Osteoblast (primary cell): ENCODE measurements at regions not wholly inside any gene's neighbourhood (a gene's known extent, or its start where the extent isn't known, plus 50 kb on each side); places are given as distances from the start of the nearest gene placed in this dataset.

Experiments used
- DNase-seq: peaks from one replicate; pipeline ENCODE4 v3.0.0; 2011; ENCODE audit warnings: low spot score, mixed read lengths; ENCODE audit not compliant: insufficient read length; ENCODE audit errors: missing footprints
- H2AFZ ChIP-seq: 2 replicates; pipeline ENCODE4 v1.6.0; 2011; ENCODE audit warnings: mild to moderate bottlenecking, low read length
- H3K27ac ChIP-seq: 2 replicates; pipeline ENCODE4 v1.5.1; 2011; ENCODE audit warnings: mild to moderate bottlenecking, low read depth, low read length, moderate library complexity
- H3K27me3 ChIP-seq: 2 replicates; pipeline ENCODE4 v1.6.0; 2012; ENCODE audit warnings: mild to moderate bottlenecking, control low read depth, inconsistent platforms, low read length, moderate library complexity; ENCODE audit not compliant: insufficient read depth
- H3K36me3 ChIP-seq: 2 replicates; pipeline ENCODE4 v1.5.1; 2011; ENCODE audit warnings: mild to moderate bottlenecking, low read length, control low read depth, moderate library complexity; ENCODE audit not compliant: insufficient read depth
- H3K4me1 ChIP-seq: 2 replicates; pipeline ENCODE4 v1.5.1; 2011; ENCODE audit warnings: mild to moderate bottlenecking, low read length, control low read depth, moderate library complexity; ENCODE audit not compliant: insufficient read depth
- H3K4me2 ChIP-seq: 2 replicates; pipeline ENCODE4 v1.6.0; 2011; ENCODE audit warnings: mild to moderate bottlenecking, low read length; ENCODE audit not compliant: insufficient read depth
- H3K4me3 ChIP-seq: fragments of 200-600 bp; sonication (generic); 3 replicates; pipeline ENCODE4 v1.5.1; 2012; ENCODE audit warnings: mild to moderate bottlenecking, low read length, inconsistent platforms; ENCODE audit not compliant: insufficient read depth
- H3K79me2 ChIP-seq: 2 replicates; pipeline ENCODE4 v1.6.0; 2012; ENCODE audit warnings: mild to moderate bottlenecking, low read length, control low read depth, inconsistent platforms; ENCODE audit not compliant: insufficient read depth
- H3K9me3 ChIP-seq: 2 replicates; pipeline ENCODE4 v1.5.1; 2011; ENCODE audit warnings: low read depth, low read length, control low read depth
- H4K20me1 ChIP-seq: 2 replicates; pipeline ENCODE4 v1.6.0; 2012; ENCODE audit warnings: mild to moderate bottlenecking, low read length, control low read depth; ENCODE audit not compliant: insufficient read depth
- CTCF ChIP-seq: IDR thresholded peaks from 2 replicates; pipeline ENCODE4 v1.5.1; 2011; ENCODE audit warnings: mild to moderate bottlenecking, low read depth, low read length, moderate library complexity; ENCODE audit errors: extremely low read depth

DNA sequence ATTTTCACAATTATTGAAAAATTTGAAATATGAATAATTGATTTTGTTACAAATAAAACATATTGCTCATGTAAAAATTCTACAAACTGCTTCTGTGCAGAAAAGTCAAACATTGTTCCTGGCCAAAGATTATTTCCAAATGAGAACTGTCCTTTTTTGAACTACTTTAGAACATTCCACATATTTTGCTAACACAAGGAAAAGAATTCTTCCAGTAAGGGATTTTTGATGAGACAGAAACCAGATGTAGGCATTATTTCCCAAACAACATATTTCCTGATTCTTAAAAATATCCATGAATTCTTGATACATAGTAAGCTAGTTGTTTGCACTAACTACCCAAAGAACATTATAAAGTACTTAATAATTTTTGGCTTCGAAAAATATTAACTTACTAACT, 715.2 kb downstream of the CCDC85A start:
- no peak overlapping the region for H2AFZ ChIP-seq

GRCh38 chr2:56912490-56912889, 728.7 kb downstream of the CCDC85A start:
- H3K27ac ChIP-seq: no peak overlapping the region
- no peaks in the 10 kb centered on the region for H3K79me2 ChIP-seq
- H3K9me3 ChIP-seq: no peaks in the 10 kb centered on the region
- no peaks in the 10 kb centered on the region for H3K4me1 ChIP-seq
- H3K36me3 ChIP-seq: no peaks in the 10 kb centered on the region
- H4K20me1 ChIP-seq: no peaks in the 10 kb centered on the region
- H2AFZ ChIP-seq: no peak overlapping the region
- no peak overlapping the region for H3K4me3 ChIP-seq
- DNase-seq: no peak
- H3K27me3 ChIP-seq: no peaks in the 10 kb centered on the region
- no peak overlapping the region for H3K4me2 ChIP-seq
- no peak for TF ChIP-seq CTCF

More for the DNA sequence above, 715.2 kb downstream of the CCDC85A start:
- Histone ChIP-seq H3K36me3 (no peaks in the 10 kb centered on the region), H3K27me3 (no peaks in the 10 kb centered on the region), H4K20me1 (no peaks in the 10 kb centered on the region), H3K9me3 (no peaks in the 10 kb centered on the region), H3K4me2 (no peak overlapping the region), H3K79me2 (no peaks in the 10 kb centered on the region), H3K4me3 (no peak overlapping the region), H3K27ac (no peak overlapping the region), H3K4me1 (no peaks in the 10 kb centered on the region)
- no peak for TF ChIP-seq CTCF
- no peak for DNase-seq

DNA sequence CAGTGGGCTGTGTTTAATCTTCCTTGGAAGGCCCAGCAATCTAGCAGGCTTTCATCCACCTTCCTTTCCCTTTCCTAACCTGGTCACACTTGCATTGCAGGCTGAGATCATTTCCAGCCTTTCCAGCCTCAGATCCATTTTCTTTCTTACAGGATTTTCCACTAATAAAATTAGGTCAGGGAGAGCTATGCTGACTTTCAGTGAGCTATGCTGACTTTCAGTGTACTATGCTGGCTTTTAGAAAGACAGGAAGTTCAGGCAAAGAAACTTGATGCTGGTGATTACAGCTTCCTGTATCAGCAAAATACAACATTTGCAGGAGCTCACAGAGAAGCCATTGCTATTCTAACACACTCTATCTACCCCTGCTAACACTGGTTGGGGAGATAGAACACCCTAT, 735.0 kb downstream of the CCDC85A start:
- DNase-seq: no peak
- H3K79me2 ChIP-seq: no peaks in the 10 kb centered on the region
- no peak overlapping the region for H2AFZ ChIP-seq
- H3K4me3 ChIP-seq: no peak overlapping the region
- TF ChIP-seq CTCF: no peak
- H3K36me3 ChIP-seq: no peaks in the 10 kb centered on the region
- H3K4me2 ChIP-seq: no peak overlapping the region
- H3K4me1 ChIP-seq: no peaks in the 10 kb centered on the region
- no peaks in the 10 kb centered on the region for H3K27me3 ChIP-seq
- no peak overlapping the region for H3K27ac ChIP-seq
- H3K9me3 ChIP-seq: no peaks in the 10 kb centered on the region
- no peaks in the 10 kb centered on the region for H4K20me1 ChIP-seq

- no peak for TF ChIP-seq CTCF
- H3K36me3 ChIP-seq: no peaks in the 10 kb centered on the region
- H3K4me1 ChIP-seq: no peaks in the 10 kb centered on the region
- no peaks in the 10 kb centered on the region for H3K79me2 ChIP-seq
- no peaks in the 10 kb centered on the region for H3K9me3 ChIP-seq
- H3K27me3 ChIP-seq: no peaks in the 10 kb centered on the region
- no peak overlapping the region for H3K4me3 ChIP-seq
- H3K27ac ChIP-seq: no peak overlapping the region
- no peak for DNase-seq
- no peaks in the 10 kb centered on the region for H4K20me1 ChIP-seq
- H2AFZ ChIP-seq: no peak overlapping the region
- H3K4me2 ChIP-seq: no peak overlapping the region
Measured at GRCh38 chr2:56933976-56934375, 750.2 kb downstream of the CCDC85A start.
